ENCODE measurements at regions not wholly inside any gene's neighbourhood (a gene's known extent, or its start where the extent isn't known, plus 50 kb on each side); places are given as distances from the start of the nearest gene placed in this dataset.

DNA sequence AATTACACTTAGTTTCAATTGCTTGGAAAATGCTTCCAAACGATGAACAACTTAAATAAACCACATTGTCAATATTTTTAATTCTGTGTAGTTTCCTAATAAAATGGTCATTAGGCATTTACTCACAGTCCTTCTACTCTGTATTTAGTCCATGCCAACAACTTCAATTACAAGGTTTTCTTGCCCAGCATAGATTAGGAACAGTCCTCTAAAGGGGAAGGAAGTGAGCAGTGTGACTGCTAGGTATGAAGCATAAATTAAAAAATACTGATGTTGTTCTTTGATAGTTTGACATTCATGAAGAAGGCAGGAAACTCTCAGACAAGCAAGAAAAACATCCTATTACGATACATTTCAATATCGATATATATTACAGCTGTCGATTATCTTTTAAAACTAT is 716.0 kb upstream of the PCDH9 start:
- H3K4me3 ChIP-seq = no peak overlapping the region
- in situ Hi-C loops (cut with MboI; ENCODE audit: low pct_ligation_motif_present in 1 of 4, low pct_unique_long_range_greater_than_20kb in 1 of 4, low sequenced_read_pairs in 3 of 4) = no loop called here
- H3K4me1 ChIP-seq = no peaks in the 10 kb centered on the region
- H3K36me3 ChIP-seq = no peaks in the 10 kb centered on the region
- H3K27me3 ChIP-seq = no peaks in the 10 kb centered on the region
- 61 to 69% methylated on average over 4 of the region's 4 CpGs for WGBS, 2 donors (ENCODE audit: low coverage in 1 of 2)
- intact Hi-C loops (cut with DNase I; ENCODE audit: low total_unique reads) = no loop called here
- no peaks in the 10 kb centered on the region for H3K9me3 ChIP-seq
- TF ChIP-seq, protein P1, sequence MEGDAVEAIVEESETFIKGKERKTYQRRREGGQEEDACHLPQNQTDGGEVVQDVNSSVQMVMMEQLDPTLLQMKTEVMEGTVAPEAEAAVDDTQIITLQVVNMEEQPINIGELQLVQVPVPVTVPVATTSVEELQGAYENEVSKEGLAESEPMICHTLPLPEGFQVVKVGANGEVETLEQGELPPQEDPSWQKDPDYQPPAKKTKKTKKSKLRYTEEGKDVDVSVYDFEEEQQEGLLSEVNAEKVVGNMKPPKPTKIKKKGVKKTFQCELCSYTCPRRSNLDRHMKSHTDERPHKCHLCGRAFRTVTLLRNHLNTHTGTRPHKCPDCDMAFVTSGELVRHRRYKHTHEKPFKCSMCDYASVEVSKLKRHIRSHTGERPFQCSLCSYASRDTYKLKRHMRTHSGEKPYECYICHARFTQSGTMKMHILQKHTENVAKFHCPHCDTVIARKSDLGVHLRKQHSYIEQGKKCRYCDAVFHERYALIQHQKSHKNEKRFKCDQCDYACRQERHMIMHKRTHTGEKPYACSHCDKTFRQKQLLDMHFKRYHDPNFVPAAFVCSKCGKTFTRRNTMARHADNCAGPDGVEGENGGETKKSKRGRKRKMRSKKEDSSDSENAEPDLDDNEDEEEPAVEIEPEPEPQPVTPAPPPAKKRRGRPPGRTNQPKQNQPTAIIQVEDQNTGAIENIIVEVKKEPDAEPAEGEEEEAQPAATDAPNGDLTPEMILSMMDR (IDR thresholded peaks at IDR 0.05) = no peak
- no peak overlapping the region for H3K27ac ChIP-seq
- no peak for DNase-seq

DNA sequence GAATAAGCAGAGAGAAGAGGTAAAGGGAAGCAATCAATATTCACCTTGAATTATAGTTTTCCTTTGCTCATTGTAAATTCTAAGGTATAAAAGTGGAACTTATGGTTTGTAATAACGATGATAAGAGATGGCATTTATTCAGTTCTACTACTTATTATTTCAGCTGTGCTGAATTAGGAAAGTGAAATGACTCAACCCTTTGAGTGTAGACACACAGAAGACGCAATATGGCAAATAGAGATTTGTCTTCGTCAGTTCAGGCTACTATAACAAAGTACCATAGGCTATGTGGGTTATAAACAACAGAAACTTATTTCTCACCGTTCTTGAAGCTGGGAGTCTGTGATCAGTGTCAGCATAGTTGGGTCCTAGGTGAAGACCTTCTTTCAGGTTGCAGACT is 713.0 kb upstream of the PCDH9 start:
- intact Hi-C loops (cut with DNase I; ENCODE audit: low total_unique reads) = no loop called here
- H3K27ac ChIP-seq = no peak overlapping the region
- no peak for DNase-seq
- H3K27me3 ChIP-seq = no peaks in the 10 kb centered on the region
- no peaks in the 10 kb centered on the region for H3K36me3 ChIP-seq
- TF ChIP-seq, protein P1 (IDR thresholded peaks at IDR 0.05) = no peak
- no peak for TF ChIP-seq POLR2AphosphoS5 (IDR thresholded peaks at IDR 0.05)
- no peak for TF ChIP-seq POLR2A (IDR thresholded peaks at IDR 0.05)
- no peak for TF ChIP-seq EP300 (IDR thresholded peaks at IDR 0.05; ENCODE audit: low read depth)
- H3K9me3 ChIP-seq = no peaks in the 10 kb centered on the region
- in situ Hi-C loops (cut with MboI; ENCODE audit: low pct_ligation_motif_present in 1 of 4, low pct_unique_long_range_greater_than_20kb in 1 of 4, low sequenced_read_pairs in 3 of 4) = no loop called here
- H3K4me1 ChIP-seq = no peaks in the 10 kb centered on the region
- no peak overlapping the region for H3K4me3 ChIP-seq
- 60 to 83% methylated on average over 3 to 4 of the region's 4 CpGs for WGBS, 2 donors (ENCODE audit: low coverage in 1 of 2)

- Histone ChIP-seq H3K4me3 (no peak overlapping the region), H3K9me3 (no peaks in the 10 kb centered on the region), H3K27ac (no peak overlapping the region), H3K4me1 (no peaks in the 10 kb centered on the region), H3K27me3 (no peaks in the 10 kb centered on the region), H3K36me3 (no peaks in the 10 kb centered on the region)
- intact Hi-C loops (cut with DNase I; ENCODE audit: low total_unique reads) = no loop called here
- TF ChIP-seq POLR2A (IDR thresholded peaks at IDR 0.05) = no peak
- TF ChIP-seq POLR2AphosphoS5 (IDR thresholded peaks at IDR 0.05) = no peak
- TF ChIP-seq, protein P1 (IDR thresholded peaks at IDR 0.05) = no peak
- no peak for TF ChIP-seq EP300 (IDR thresholded peaks at IDR 0.05; ENCODE audit: low read depth)
- DNase-seq = no peak
- in situ Hi-C loops (cut with MboI; ENCODE audit: low pct_ligation_motif_present in 1 of 4, low pct_unique_long_range_greater_than_20kb in 1 of 4, low sequenced_read_pairs in 3 of 4) = no loop called here
These were observed 705.5 kb upstream of the PCDH9 start for GRCh38 chr13:67935626-67936025.

DNA sequence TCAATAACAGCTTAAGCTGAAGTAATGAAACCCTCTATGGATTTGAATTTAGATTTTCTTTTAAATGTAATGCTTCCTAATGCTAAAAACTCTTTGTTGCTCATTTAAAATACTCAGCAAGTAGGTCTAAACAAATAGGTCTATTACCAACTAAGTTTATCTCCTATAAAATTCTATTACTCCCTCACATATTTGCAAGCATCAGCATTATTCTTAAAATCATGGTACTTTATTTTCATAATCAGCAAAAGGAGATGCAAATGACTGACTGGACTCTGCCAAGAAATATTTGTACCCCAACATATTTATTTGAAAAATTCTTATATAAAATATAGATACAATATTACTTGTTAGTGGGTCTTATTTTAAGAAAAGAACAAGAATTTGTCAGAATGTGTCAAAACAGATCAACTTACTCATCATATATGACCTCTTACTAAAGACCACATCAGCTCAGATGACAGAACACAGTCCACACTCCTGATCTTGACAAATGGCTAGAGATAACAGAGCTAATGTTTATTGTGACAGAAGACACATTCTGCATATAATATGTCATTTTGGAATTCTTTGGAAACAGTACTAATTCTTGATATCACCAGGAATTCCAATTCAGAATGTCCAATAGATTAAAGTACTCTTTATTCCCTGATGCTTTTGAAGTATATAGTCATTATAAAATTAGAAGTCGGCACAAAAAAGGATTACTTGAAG is 704.6 kb upstream of the PCDH9 start:
- Histone ChIP-seq H3K27ac (no peak overlapping the region), H3K9me3 (no peaks in the 10 kb centered on the region), H3K36me3 (no peaks in the 10 kb centered on the region), H3K4me1 (no peaks in the 10 kb centered on the region), H3K27me3 (no peaks in the 10 kb centered on the region), H3K4me3 (no peak overlapping the region)
- TF ChIP-seq, protein P1 (IDR thresholded peaks at IDR 0.05) = no peak
- TF ChIP-seq POLR2A (IDR thresholded peaks at IDR 0.05) = no peak
- TF ChIP-seq EP300 (IDR thresholded peaks at IDR 0.05; ENCODE audit: low read depth) = no peak
- no peak for TF ChIP-seq POLR2AphosphoS5 (IDR thresholded peaks at IDR 0.05)
- intact Hi-C loops (cut with DNase I; ENCODE audit: low total_unique reads) (no loop called here), in situ Hi-C loops (cut with MboI; ENCODE audit: low pct_ligation_motif_present in 1 of 4, low pct_unique_long_range_greater_than_20kb in 1 of 4, low sequenced_read_pairs in 3 of 4) (no loop called here)
- DNase-seq = no peak
- WGBS, 2 donors (ENCODE audit: low coverage in 1 of 2) = 69 to 73% methylated on average over 1 of the region's 1 CpG

All from transverse colon (tissue), 4 donors.